ENCODE measurements at regions not wholly inside any gene's neighbourhood (a gene's known extent, or its start where the extent isn't known, plus 50 kb on each side); places are given as distances from the start of the nearest gene placed in this dataset.

DNA sequence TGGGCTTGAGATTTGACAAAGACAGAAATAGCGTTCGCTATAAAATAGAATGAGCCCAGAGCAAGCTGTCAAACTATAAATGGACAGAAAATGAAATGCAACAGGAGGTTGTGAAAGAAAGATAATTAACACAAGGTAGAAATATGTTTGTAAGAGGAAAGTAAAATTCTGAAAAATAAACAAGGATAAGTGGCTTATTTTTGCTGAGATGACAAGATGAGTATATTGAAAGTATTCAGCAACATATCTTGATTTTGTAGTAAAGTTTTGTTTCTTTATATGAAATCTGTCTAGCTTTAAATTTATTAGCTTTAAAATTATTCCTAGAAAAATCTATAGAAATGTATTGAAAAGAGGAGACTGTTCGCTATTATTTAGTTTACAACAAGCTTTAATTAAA, 111.9 kb upstream of the RPS23 start:
- H3K4me2 ChIP-seq (ENCODE audit: low read depth, low read length): no peak overlapping the region
- no peak overlapping the region for H2AFZ ChIP-seq (ENCODE audit: low read length)
- TF ChIP-seq CTCF (IDR thresholded peaks at IDR 0.05; ENCODE audit: low read length): no peak
- no peak for TF ChIP-seq EZH2phosphoT487 (IDR thresholded peaks at IDR 0.05; ENCODE audit: low read length)
- TF ChIP-seq EZH2 (optimal IDR thresholded peaks at IDR 0.05; ENCODE audit: low read depth, low read length): no peak

GRCh38 chr5:82389347-82389746, 111.2 kb upstream of the RPS23 start:
- Histone ChIP-seq H3K27ac (ENCODE audit: low read length) (no peak overlapping the region), H3K4me2 (ENCODE audit: low read depth, low read length) (no peak overlapping the region), H3F3A (ENCODE audit: insufficient read depth, low read length) (no peaks in the 10 kb centered on the region), H3K36me3 (replicated peaks; ENCODE audit: insufficient read depth, low read length) (no peaks in the 10 kb centered on the region), H4K20me1 (ENCODE audit: insufficient read depth, low read length) (no peaks in the 10 kb centered on the region), H3K4me3 (ENCODE audit: low read length) (no peak overlapping the region), H3K79me2 (ENCODE audit: low read length) (no peaks in the 10 kb centered on the region), H3K9me2 (replicated peaks; ENCODE audit: insufficient read depth, low read length) (no peaks in the 10 kb centered on the region), H3K4me1 (ENCODE audit: low read length) (no peaks in the 10 kb centered on the region), H3K9me3 (replicated peaks; ENCODE audit: insufficient read depth, low read length) (no peaks in the 10 kb centered on the region), H3K9ac (ENCODE audit: low read length) (no peak overlapping the region), H2AFZ (ENCODE audit: low read length) (no peak overlapping the region), H3K27me3 (replicated peaks; ENCODE audit: insufficient read depth, low read length) (no peaks in the 10 kb centered on the region)
- DNase-seq: no peak
- TF ChIP-seq EZH2 (optimal IDR thresholded peaks at IDR 0.05; ENCODE audit: low read depth, low read length) (no peak), CTCF (IDR thresholded peaks at IDR 0.05; ENCODE audit: low read length) (no peak), EZH2phosphoT487 (IDR thresholded peaks at IDR 0.05; ENCODE audit: low read length) (no peak)

More for the DNA sequence above, 111.9 kb upstream of the RPS23 start:
- Histone ChIP-seq H3K9me3 (replicated peaks; ENCODE audit: insufficient read depth, low read length) (no peaks in the 10 kb centered on the region), H3F3A (ENCODE audit: insufficient read depth, low read length) (no peaks in the 10 kb centered on the region), H3K27me3 (replicated peaks; ENCODE audit: insufficient read depth, low read length) (no peaks in the 10 kb centered on the region), H4K20me1 (ENCODE audit: insufficient read depth, low read length) (no peaks in the 10 kb centered on the region), H3K79me2 (ENCODE audit: low read length) (no peaks in the 10 kb centered on the region), H3K36me3 (replicated peaks; ENCODE audit: insufficient read depth, low read length) (no peaks in the 10 kb centered on the region), H3K4me3 (ENCODE audit: low read length) (no peak overlapping the region), H3K9me2 (replicated peaks; ENCODE audit: insufficient read depth, low read length) (no peaks in the 10 kb centered on the region), H3K27ac (ENCODE audit: low read length) (no peak overlapping the region), H3K4me1 (ENCODE audit: low read length) (no peaks in the 10 kb centered on the region), H3K9ac (ENCODE audit: low read length) (no peak overlapping the region)
- no peak for DNase-seq

DNA sequence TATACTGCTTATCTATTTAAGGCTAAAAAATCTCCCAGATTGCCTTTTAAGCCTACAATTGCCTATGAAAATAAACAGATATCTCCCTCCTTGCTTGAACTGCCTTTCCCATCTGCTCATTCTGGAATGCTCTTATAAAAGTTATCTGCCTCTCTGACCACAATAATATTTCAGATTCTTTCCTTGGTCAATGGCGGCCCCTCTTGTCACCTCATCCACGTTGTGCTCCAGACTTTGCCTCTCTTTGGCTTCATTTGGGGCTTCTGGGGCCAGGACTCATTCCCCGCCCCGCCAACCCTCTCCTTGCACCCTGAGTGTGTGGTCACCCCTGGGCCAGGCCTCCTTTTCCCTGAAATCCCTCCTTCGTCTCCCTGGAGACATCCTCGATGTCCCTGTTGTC, 110.0 kb upstream of the RPS23 start:
- Histone ChIP-seq H3K36me3 (replicated peaks; ENCODE audit: insufficient read depth, low read length) (no peaks in the 10 kb centered on the region), H3K9me2 (replicated peaks; ENCODE audit: insufficient read depth, low read length) (no peaks in the 10 kb centered on the region), H3F3A (ENCODE audit: insufficient read depth, low read length) (no peaks in the 10 kb centered on the region), H3K4me3 (ENCODE audit: low read length) (no peak overlapping the region), H2AFZ (ENCODE audit: low read length) (no peak overlapping the region), H3K9me3 (replicated peaks; ENCODE audit: insufficient read depth, low read length) (no peaks in the 10 kb centered on the region), H3K4me2 (ENCODE audit: low read depth, low read length) (no peak overlapping the region), H3K79me2 (ENCODE audit: low read length) (no peaks in the 10 kb centered on the region), H4K20me1 (ENCODE audit: insufficient read depth, low read length) (no peaks in the 10 kb centered on the region), H3K9ac (ENCODE audit: low read length) (no peak overlapping the region), H3K27ac (ENCODE audit: low read length) (no peak overlapping the region), H3K4me1 (ENCODE audit: low read length) (no peaks in the 10 kb centered on the region), H3K27me3 (replicated peaks; ENCODE audit: insufficient read depth, low read length) (no peaks in the 10 kb centered on the region)
- TF ChIP-seq CTCF (IDR thresholded peaks at IDR 0.05; ENCODE audit: low read length) (no peak), EZH2 (optimal IDR thresholded peaks at IDR 0.05; ENCODE audit: low read depth, low read length) (no peak), EZH2phosphoT487 (IDR thresholded peaks at IDR 0.05; ENCODE audit: low read length) (no peak)
- DNase-seq: no peak

Data from MM.1S (cell line).